HG03520 (cell line): ENCODE measurements at regions not wholly inside any gene's neighbourhood (a gene's known extent, or its start where the extent isn't known, plus 50 kb on each side); places are given as distances from the start of the nearest gene placed in this dataset.

ENCODE experiments used
- ATAC-seq: cut with Tn5 transposase; IDR thresholded peaks from one replicate; pipeline ENCODE4 v1.9.1; 2021; ENCODE audit warnings: mild to moderate bottlenecking, moderate library complexity; ENCODE audit not compliant: unreplicated experiment

- no peak for ATAC-seq
Measured at GRCh38 chr19:28859811-28860210, 353.1 kb downstream of the UQCRFS1 start.

GRCh38 chr19:28858933-28859332, 354.0 kb downstream of the UQCRFS1 start:
- no peak for ATAC-seq

GRCh38 chr19:28857967-28858366, 355.0 kb downstream of the UQCRFS1 start:
- ATAC-seq: no peak

- no peak for ATAC-seq
Measured at GRCh38 chr19:28855216-28855615, 357.7 kb downstream of the UQCRFS1 start.

GRCh38 chr19:28847468-28847867, 365.5 kb downstream of the UQCRFS1 start:
- ATAC-seq: no peak

GRCh38 chr19:28846094-28846812, 366.7 kb downstream of the UQCRFS1 start:
- ATAC-seq: no peak

- ATAC-seq: no peak
Measured at GRCh38 chr19:28843761-28844492, 369.0 kb downstream of the UQCRFS1 start.

GRCh38 chr19:28841531-28841930, 371.4 kb downstream of the UQCRFS1 start:
- ATAC-seq: no peak

- no peak for ATAC-seq
Measured at GRCh38 chr19:28840891-28841290, 372.1 kb downstream of the UQCRFS1 start.

- no peak for ATAC-seq
Measured at GRCh38 chr19:28839455-28839854, 373.5 kb downstream of the UQCRFS1 start.

- no peak for ATAC-seq
Measured at GRCh38 chr19:28838909-28839308, 374.0 kb downstream of the UQCRFS1 start.

GRCh38 chr19:28836421-28836820, 376.5 kb downstream of the UQCRFS1 start:
- ATAC-seq: no peak

- no peak for ATAC-seq
Measured at GRCh38 chr19:28834996-28835395, 378.0 kb downstream of the UQCRFS1 start.

GRCh38 chr19:28831462-28831861, 381.5 kb downstream of the UQCRFS1 start:
- ATAC-seq: no peak

GRCh38 chr19:28829762-28830161, 383.2 kb downstream of the UQCRFS1 start:
- no peak for ATAC-seq

GRCh38 chr19:28829359-28829758, 383.6 kb downstream of the UQCRFS1 start:
- ATAC-seq: no peak

GRCh38 chr19:28828276-28828870, 384.6 kb downstream of the UQCRFS1 start:
- ATAC-seq: no peak

- no peak for ATAC-seq
Measured at GRCh38 chr19:28827382-28827781, 385.6 kb downstream of the UQCRFS1 start.

- ATAC-seq: no peak
Measured at GRCh38 chr19:28823338-28823961, 389.5 kb downstream of the UQCRFS1 start.

GRCh38 chr19:28820289-28820688, 392.7 kb downstream of the UQCRFS1 start:
- ATAC-seq: no peak

- ATAC-seq: no peak
Measured at GRCh38 chr19:28815257-28815656, 397.7 kb downstream of the UQCRFS1 start.

GRCh38 chr19:28794301-28794700, 418.6 kb downstream of the UQCRFS1 start:
- ATAC-seq: no peak
